Sigmoid colon (tissue), 4 donors: ENCODE measurements at regions not wholly inside any gene's neighbourhood (a gene's known extent, or its start where the extent isn't known, plus 50 kb on each side); places are given as distances from the start of the nearest gene placed in this dataset.

Source experiments
- EP300 ChIP-seq, 4 donors: sonication (generic); formaldehyde crosslinking; IDR thresholded peaks; one replicate each; pipeline ENCODE4 v1.6.1; 2017; ENCODE audit warnings: antibody characterized with exemption in 4 of 4
- POLR2A ChIP-seq, 2 donors: fragments of 450-650 bp; IDR thresholded peaks; one replicate each; pipeline ENCODE4 v1.6.1; 2016; ENCODE audit warnings: antibody characterized with exemption in 2 of 2, mild to moderate bottlenecking in 2 of 2, moderate library complexity in 2 of 2
- POLR2AphosphoS5 ChIP-seq, 4 donors: sonication (generic); formaldehyde crosslinking; IDR thresholded peaks; one replicate each; pipeline ENCODE4 v1.6.1; 2017; ENCODE audit warnings: antibody characterized with exemption in 4 of 4
- TF ChIP-seq, protein P1 (sequence below), 4 experiments: fragments of 450-650 bp in 3 of 4; fragments of 200-600 bp in 1 of 4; IDR thresholded peaks; one replicate each; pipeline ENCODE4 v1.5.1; 2016 to 2019; ENCODE audit warnings: antibody characterized with exemption in 4 of 4, mild to moderate bottlenecking in 3 of 4, moderate library complexity in 2 of 4

GRCh38 chr4:178311997-178312396 lies 869.8 kb upstream of the AGA start:
- TF ChIP-seq, protein P1, sequence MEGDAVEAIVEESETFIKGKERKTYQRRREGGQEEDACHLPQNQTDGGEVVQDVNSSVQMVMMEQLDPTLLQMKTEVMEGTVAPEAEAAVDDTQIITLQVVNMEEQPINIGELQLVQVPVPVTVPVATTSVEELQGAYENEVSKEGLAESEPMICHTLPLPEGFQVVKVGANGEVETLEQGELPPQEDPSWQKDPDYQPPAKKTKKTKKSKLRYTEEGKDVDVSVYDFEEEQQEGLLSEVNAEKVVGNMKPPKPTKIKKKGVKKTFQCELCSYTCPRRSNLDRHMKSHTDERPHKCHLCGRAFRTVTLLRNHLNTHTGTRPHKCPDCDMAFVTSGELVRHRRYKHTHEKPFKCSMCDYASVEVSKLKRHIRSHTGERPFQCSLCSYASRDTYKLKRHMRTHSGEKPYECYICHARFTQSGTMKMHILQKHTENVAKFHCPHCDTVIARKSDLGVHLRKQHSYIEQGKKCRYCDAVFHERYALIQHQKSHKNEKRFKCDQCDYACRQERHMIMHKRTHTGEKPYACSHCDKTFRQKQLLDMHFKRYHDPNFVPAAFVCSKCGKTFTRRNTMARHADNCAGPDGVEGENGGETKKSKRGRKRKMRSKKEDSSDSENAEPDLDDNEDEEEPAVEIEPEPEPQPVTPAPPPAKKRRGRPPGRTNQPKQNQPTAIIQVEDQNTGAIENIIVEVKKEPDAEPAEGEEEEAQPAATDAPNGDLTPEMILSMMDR (IDR thresholded peaks at IDR 0.05) = no peak
- TF ChIP-seq POLR2A (IDR thresholded peaks at IDR 0.05) (no peak), POLR2AphosphoS5 (IDR thresholded peaks at IDR 0.05) (no peak), EP300 (IDR thresholded peaks at IDR 0.05) (no peak)
